Spleen (tissue), 11 donors: ENCODE measurements at regions not wholly inside any gene's neighbourhood (a gene's known extent, or its start where the extent isn't known, plus 50 kb on each side); places are given as distances from the start of the nearest gene placed in this dataset.

Experiments used
- DNase-seq: peaks from one replicate; pipeline ENCODE4 v3.0.0-alpha.2; 2020
- H3K27ac ChIP-seq, 8 donors: fragments of 200-600 bp; sonication (generic) in 7 of 8; 1 replicate in 4 of 8; 2 replicates in 4 of 8; pipeline versions ENCODE4 v1.5.0 to v1.8.0; 2016 to 2021; ENCODE audit warnings: inconsistent platforms in 4 of 8, mild to moderate bottlenecking in 4 of 8, moderate library complexity in 1 of 8
- H3K27me3 ChIP-seq, 7 donors: fragments of 200-600 bp; sonication (generic) in 6 of 7; replicated peaks in 1 of 7; 1 replicate in 4 of 7; 2 replicates in 3 of 7; pipeline versions ENCODE4 v1.5.0 to v1.8.0; 2016 to 2021; ENCODE audit warnings: inconsistent platforms in 3 of 7, mild to moderate bottlenecking in 1 of 7
- H3K36me3 ChIP-seq, 6 donors: fragments of 200-600 bp; sonication (generic) in 5 of 6; 1 replicate in 4 of 6; 2 replicates in 2 of 6; pipeline versions ENCODE4 v1.5.0 to v1.8.0; 2016 to 2021; ENCODE audit warnings: inconsistent platforms in 2 of 6
- H3K4me1 ChIP-seq, 6 donors: fragments of 200-600 bp; sonication (generic) in 5 of 6; 1 replicate in 3 of 6; 2 replicates in 3 of 6; pipeline versions ENCODE4 v1.5.0 to v1.8.0; 2016 to 2021; ENCODE audit warnings: inconsistent platforms in 3 of 6
- H3K4me3 ChIP-seq, 8 donors: fragments of 200-600 bp; sonication (generic) in 7 of 8; 1 replicate in 4 of 8; 2 replicates in 4 of 8; pipeline versions ENCODE4 v1.5.0 to v1.8.0; 2016 to 2021; ENCODE audit warnings: inconsistent platforms in 4 of 8, mild to moderate bottlenecking in 4 of 8, moderate library complexity in 2 of 8
- H3K9me3 ChIP-seq, 8 donors: fragments of 200-600 bp; sonication (generic) in 7 of 8; 1 replicate in 4 of 8; 2 replicates in 4 of 8; pipeline versions ENCODE4 v1.5.0 to v1.8.0; 2016 to 2021; ENCODE audit warnings: inconsistent platforms in 4 of 8
- CTCF ChIP-seq, 11 experiments: fragments of 200-600 bp in 7 of 11; fragments of 450-650 bp in 4 of 11; sonication (generic) in 4 of 11; IDR thresholded peaks in 8 of 11; conservative IDR thresholded peaks in 3 of 11; 1 replicate in 7 of 11; 2 replicates in 4 of 11; pipeline versions ENCODE4 v1.4.0 to v1.8.0; 2016 to 2021; ENCODE audit warnings: antibody characterized with exemption in 11 of 11, inconsistent platforms in 4 of 11, mild to moderate bottlenecking in 1 of 11
- POLR2A ChIP-seq, 3 donors: fragments of 450-650 bp; IDR thresholded peaks; one replicate each; pipeline ENCODE4 v1.5.1; 2017; ENCODE audit warnings: antibody characterized with exemption in 3 of 3, mild to moderate bottlenecking in 1 of 3
- POLR2AphosphoS5 ChIP-seq, 3 donors: sonication (generic); formaldehyde crosslinking; IDR thresholded peaks; one replicate each; pipeline ENCODE4 v1.5.1; 2017; ENCODE audit warnings: antibody characterized with exemption in 3 of 3
- WGBS, 5 donors: extraction: QIAGEN DNeasy Blood & Tissue Kit in 3 of 5; methylation state at CpG; one replicate each; pipeline versions ENCODE4 v1.1.5 to v1.1.7; 2013 to 2018; 5-methylcytosine and 5-hydroxymethylcytosine counted together
- intact Hi-C: fragments of 100-400 bp; cut with DNase I; formaldehyde crosslinking; loops from one replicate; pipeline ENCODE4 v1.15.0; 2023; ENCODE audit warnings: low total_unique reads
- donor health status: healthy with polysubstance abuse.
- donor health status: DM: no; HTN: no; CAD: no; lungs with moderate emphysema.
- donor health status: DM: no; HTN: no; CAD: no.
- donor health status: Bipolar disorder and iron deficiency.
- donor health status: healthy.
- donor health status: DM: no; HTN: no; CAD: no.
- donor health status: DM: yes; HTN: yes; CAD: no.

GRCh38 chr1:99084562-99084961, 79.9 kb upstream of the PLPPR5 start:
- no peak for DNase-seq
- Histone ChIP-seq H3K4me3 (no peak overlapping the region), H3K27me3 (no peaks in the 10 kb centered on the region), H3K27ac (no peak overlapping the region), H3K4me1 (no peaks in the 10 kb centered on the region), H3K9me3 (peaks cover 0 to 6% (median 0%) of the 10 kb centered on the region in 8 donors), H3K36me3 (no peaks in the 10 kb centered on the region)
- WGBS, 5 donors = 67 to 77% (median 68%) methylated on average over 1 of the region's 1 CpG
- intact Hi-C loops = no loop called here
- no peak for TF ChIP-seq POLR2AphosphoS5 (IDR thresholded peaks at IDR 0.05)
- no peak for TF ChIP-seq POLR2A (IDR thresholded peaks at IDR 0.05)
- TF ChIP-seq CTCF (IDR thresholded peaks at IDR 0.05 in 8 of 11, conservative IDR thresholded peaks at IDR 0.05 in 3 of 11) = no peak

GRCh38 chr1:99086057-99086456, 81.4 kb upstream of the PLPPR5 start:
- Histone ChIP-seq H3K9me3 (peaks cover 0 to 6% (median 0%) of the 10 kb centered on the region in 8 donors), H3K27ac (no peak overlapping the region), H3K36me3 (no peaks in the 10 kb centered on the region), H3K4me1 (no peaks in the 10 kb centered on the region), H3K27me3 (no peaks in the 10 kb centered on the region), H3K4me3 (no peak overlapping the region)
- DNase-seq = no peak
- TF ChIP-seq POLR2A (IDR thresholded peaks at IDR 0.05) (no peak), CTCF (IDR thresholded peaks at IDR 0.05 in 8 of 11, conservative IDR thresholded peaks at IDR 0.05 in 3 of 11) (no peak), POLR2AphosphoS5 (IDR thresholded peaks at IDR 0.05) (no peak)
- WGBS, 5 donors = 36 to 67% (median 56%) methylated on average over 1 of the region's 1 CpG
- intact Hi-C loops = no loop called here

GRCh38 chr1:99098589-99098988, 93.9 kb upstream of the PLPPR5 start:
- 76 to 89% (median 84%) methylated on average over 1 of the region's 1 CpG for whole genome bisulfite sequencing, 5 donors
- Histone ChIP-seq H3K36me3 (no peaks in the 10 kb centered on the region), H3K9me3 (peaks cover 0 to 49% (median 23%) of the 10 kb centered on the region in 8 donors), H3K27ac (no peak overlapping the region), H3K4me1 (no peaks in the 10 kb centered on the region), H3K27me3 (no peaks in the 10 kb centered on the region), H3K4me3 (no peak overlapping the region)
- no peak for DNase-seq
- intact Hi-C loops = no loop called here
- TF ChIP-seq POLR2A (IDR thresholded peaks at IDR 0.05) (no peak), POLR2AphosphoS5 (IDR thresholded peaks at IDR 0.05) (no peak)

- Histone ChIP-seq H3K4me1 (no peaks in the 10 kb centered on the region), H3K27me3 (no peaks in the 10 kb centered on the region), H3K9me3 (peaks cover 0 to 3% (median 0%) of the 10 kb centered on the region in 8 donors), H3K36me3 (no peaks in the 10 kb centered on the region), H3K27ac (no peak overlapping the region), H3K4me3 (no peak overlapping the region)
- DNase-seq = no peak
- 63 to 100% (median 73%) methylated on average over 1 of the region's 1 CpG for WGBS, 5 donors
- TF ChIP-seq POLR2AphosphoS5 (IDR thresholded peaks at IDR 0.05) = no peak
- no peak for TF ChIP-seq POLR2A (IDR thresholded peaks at IDR 0.05)
- TF ChIP-seq CTCF (IDR thresholded peaks at IDR 0.05 in 8 of 11, conservative IDR thresholded peaks at IDR 0.05 in 3 of 11) = no peak
- intact Hi-C loops = no loop called here
These were observed 101.6 kb upstream of the PLPPR5 start for GRCh38 chr1:99106274-99106673.

GRCh38 chr1:99107680-99108079, 103.0 kb upstream of the PLPPR5 start:
- Histone ChIP-seq H3K27me3 (no peaks in the 10 kb centered on the region), H3K9me3 (peaks cover 0 to 5% (median 0%) of the 10 kb centered on the region in 8 donors), H3K4me3 (no peak overlapping the region), H3K4me1 (no peaks in the 10 kb centered on the region), H3K36me3 (no peaks in the 10 kb centered on the region), H3K27ac (no peak overlapping the region)
- WGBS, 5 donors = 56 to 74% (median 68%) methylated on average over 7 of the region's 7 CpGs
- intact Hi-C loops = no loop called here
- TF ChIP-seq CTCF (IDR thresholded peaks at IDR 0.05 in 8 of 11, conservative IDR thresholded peaks at IDR 0.05 in 3 of 11) (no peak), POLR2AphosphoS5 (IDR thresholded peaks at IDR 0.05) (no peak), POLR2A (IDR thresholded peaks at IDR 0.05) (no peak)
- no peak for DNase-seq
